H9 (cell line): ENCODE measurements at regions not wholly inside any gene's neighbourhood (a gene's known extent, or its start where the extent isn't known, plus 50 kb on each side); places are given as distances from the start of the nearest gene placed in this dataset.

ENCODE experiments used
- DNase-seq: peaks from one replicate; pipeline ENCODE4 v3.0.0-alpha.2; 2017
- H2AFZ ChIP-seq: one replicate; pipeline ENCODE4 v1.6.1; 2013; ENCODE audit warnings: mild to moderate bottlenecking, low read length, control low read depth, moderate library complexity
- H2AK5ac ChIP-seq: 2 replicates; pipeline ENCODE4 v1.6.1; 2013; ENCODE audit warnings: low read length, control low read depth, mixed read lengths; ENCODE audit not compliant: insufficient read length
- H2BK120ac ChIP-seq: one replicate; pipeline ENCODE4 v1.6.1; 2013; ENCODE audit warnings: low read depth, mild to moderate bottlenecking, low read length, control low read depth, inconsistent platforms; ENCODE audit not compliant: poor library complexity, severe bottlenecking
- H2BK12ac ChIP-seq: 2 replicates; pipeline ENCODE4 v1.6.1; 2013; ENCODE audit warnings: low read length, control low read depth, mixed read lengths, low read depth; ENCODE audit not compliant: insufficient read length
- H2BK15ac ChIP-seq: 2 replicates; pipeline ENCODE4 v1.6.1; 2013; ENCODE audit warnings: low read depth, low read length, control low read depth
- H2BK20ac ChIP-seq: one replicate; pipeline ENCODE4 v1.6.1; 2013; ENCODE audit warnings: low read depth, mild to moderate bottlenecking, low read length, control low read depth, inconsistent platforms; ENCODE audit not compliant: poor library complexity, severe bottlenecking
- H2BK5ac ChIP-seq: 2 replicates; pipeline ENCODE4 v1.6.1; 2013; ENCODE audit warnings: low read length, control low read depth, mixed read lengths; ENCODE audit not compliant: insufficient read length
- H3K14ac ChIP-seq: 2 replicates; pipeline ENCODE4 v1.6.1; 2013; ENCODE audit warnings: low read length, control low read depth; ENCODE audit not compliant: insufficient read depth
- H3K18ac ChIP-seq: 2 replicates; pipeline ENCODE4 v1.6.1; 2013; ENCODE audit warnings: low read depth, mild to moderate bottlenecking, mixed read lengths, low read length, control low read depth; ENCODE audit not compliant: insufficient read length
- H3K23ac ChIP-seq: 2 replicates; pipeline ENCODE4 v1.6.1; 2013; ENCODE audit warnings: low read length, control low read depth, mixed read lengths, low read depth; ENCODE audit not compliant: insufficient read length
- H3K23me2 ChIP-seq: 2 replicates; pipeline ENCODE4 v1.6.1; 2013; ENCODE audit warnings: low read depth, mild to moderate bottlenecking, mixed read lengths, low read length, control low read depth; ENCODE audit not compliant: insufficient read length, poor library complexity, severe bottlenecking
- H3K27ac ChIP-seq: 2 replicates; pipeline ENCODE4 v1.5.1; 2013; ENCODE audit warnings: low read length, control low read depth, mixed read lengths, low read depth; ENCODE audit not compliant: insufficient read length
- H3K27me3 ChIP-seq: 2 replicates; pipeline ENCODE4 v1.6.1; 2013; ENCODE audit warnings: low read length, control low read depth, inconsistent platforms; ENCODE audit not compliant: insufficient read depth
- H3K4ac ChIP-seq: 2 replicates; pipeline ENCODE4 v1.6.1; 2013; ENCODE audit warnings: low read depth, mild to moderate bottlenecking, control low read depth, inconsistent platforms, low read length, moderate library complexity
- H3K4me1 ChIP-seq: 2 replicates; pipeline ENCODE4 v1.6.1; 2013; ENCODE audit warnings: low read length, control low read depth, inconsistent platforms; ENCODE audit not compliant: insufficient read depth
- H3K4me2 ChIP-seq: 2 replicates; pipeline ENCODE4 v1.6.1; 2013; ENCODE audit warnings: low read length, control low read depth, mixed read lengths; ENCODE audit not compliant: insufficient read length, insufficient read depth
- H3K56ac ChIP-seq: 2 replicates; pipeline ENCODE4 v1.6.1; 2013; ENCODE audit warnings: low read depth, mild to moderate bottlenecking, mixed read lengths, low read length, control low read depth; ENCODE audit not compliant: insufficient read length
- H3K79me1 ChIP-seq: 2 replicates; pipeline ENCODE4 v1.6.1; 2013; ENCODE audit warnings: low read depth, mild to moderate bottlenecking, moderate library complexity, low read length, control low read depth, inconsistent platforms; ENCODE audit not compliant: insufficient read depth, poor library complexity, severe bottlenecking
- H3K79me2 ChIP-seq: 2 replicates; pipeline ENCODE4 v1.6.1; 2013; ENCODE audit warnings: low read length, control low read depth, inconsistent platforms; ENCODE audit not compliant: insufficient read depth
- H3K9ac ChIP-seq: 2 replicates; pipeline ENCODE4 v1.6.1; 2013; ENCODE audit warnings: low read length, control low read depth, mixed read lengths; ENCODE audit not compliant: insufficient read length; ENCODE audit errors: extremely low read depth
- H3K9me3 ChIP-seq: one replicate; pipeline ENCODE4 v1.6.1; 2013; ENCODE audit warnings: low read depth, low read length, inconsistent platforms; ENCODE audit not compliant: control insufficient read depth
- H3T11ph ChIP-seq: one replicate; pipeline ENCODE4 v1.6.1; 2013; ENCODE audit warnings: mild to moderate bottlenecking, low read length, control low read depth, inconsistent platforms
- H4K20me1 ChIP-seq: one replicate; pipeline ENCODE4 v1.6.1; 2013; ENCODE audit not compliant: control insufficient read depth, insufficient read length, insufficient read depth
- H4K5ac ChIP-seq: 2 replicates; pipeline ENCODE4 v1.6.1; 2013; ENCODE audit warnings: low read depth, mild to moderate bottlenecking, mixed read lengths, low read length, control low read depth; ENCODE audit not compliant: insufficient read length
- H4K8ac ChIP-seq: replicated peaks from 2 replicates; pipeline ENCODE4 v1.6.1; 2013; ENCODE audit warnings: low read length, control low read depth, mixed read lengths, low read depth; ENCODE audit not compliant: insufficient read length
- H4K91ac ChIP-seq: 2 replicates; pipeline ENCODE4 v1.6.1; 2013; ENCODE audit warnings: low read depth, mild to moderate bottlenecking, moderate library complexity, mixed read lengths, low read length, control low read depth; ENCODE audit not compliant: insufficient read length
- H3K27ac Mint-ChIP-seq, 3 experiments: 2 replicates in 2 of 3; 3 replicates in 1 of 3; pipeline ENCODE4 v1.8.0; 2020 to 2021; ENCODE audit warnings: mixed read lengths in 3 of 3, mild to moderate bottlenecking in 1 of 3, moderate library complexity in 1 of 3
- H3K27me3 Mint-ChIP-seq: 2 replicates; pipeline ENCODE4 v1.8.0; 2021; ENCODE audit warnings: low read depth, mild to moderate bottlenecking, moderate library complexity, mixed read lengths
- H3K36me3 Mint-ChIP-seq, 3 experiments: 2 replicates in 2 of 3; 3 replicates in 1 of 3; pipeline ENCODE4 v1.8.0; 2020 to 2021; ENCODE audit warnings: low read depth in 3 of 3, mixed read lengths in 3 of 3; ENCODE audit not compliant: insufficient read depth in 1 of 3
- H3K4me1 Mint-ChIP-seq, 2 experiments: 2 replicates each; pipeline ENCODE4 v1.8.0; 2020; ENCODE audit warnings: mixed read lengths in 2 of 2
- H3K4me3 Mint-ChIP-seq, 2 experiments: 2 replicates in 1 of 2; 3 replicates in 1 of 2; pipeline ENCODE4 v1.8.0; 2020 to 2021; ENCODE audit warnings: mild to moderate bottlenecking in 2 of 2, mixed read lengths in 2 of 2, moderate library complexity in 1 of 2
- H3K9me3 Mint-ChIP-seq, 2 experiments: 2 replicates in 1 of 2; 3 replicates in 1 of 2; pipeline ENCODE4 v1.8.0; 2020; ENCODE audit warnings: mild to moderate bottlenecking in 2 of 2, mixed read lengths in 2 of 2, moderate library complexity in 1 of 2
- CTCF ChIP-seq: fragments of 200-600 bp; sonication (generic); conservative IDR thresholded peaks from 3 replicates; pipeline ENCODE4 v1.8.0; 2021; ENCODE audit warnings: antibody characterized with exemption, mild to moderate bottlenecking
- WGBS: extraction: QIAGEN DNeasy Blood & Tissue Kit; methylation state at CpG from one replicate; pipeline ENCODE4 v1.1.7; 2013; ENCODE audit warnings: missing lambda C conversion rate, low lambda C conversion rate, mixed read lengths; ENCODE audit not compliant: insufficient read length; ENCODE audit errors: extremely low coverage; 5-methylcytosine and 5-hydroxymethylcytosine counted together

GRCh38 chr5:158565017-158565789, 534.5 kb downstream of the EBF1 start:
- no peak for DNase-seq
- Histone ChIP-seq H2BK15ac (no peak overlapping the region), H2BK120ac (no peak overlapping the region), H4K8ac (no peak overlapping the region), H3K9ac (no peak overlapping the region), H2AK5ac (no peak overlapping the region), H2BK20ac (no peak overlapping the region), H3K23ac (no peak overlapping the region), H3K4me2 (no peak overlapping the region), H2BK12ac (no peak overlapping the region), H4K20me1 (no peaks in the 10 kb centered on the region), H3K18ac (no peak overlapping the region), H3K27me3 (no peaks in the 10 kb centered on the region), H2BK5ac (no peak overlapping the region), H3K9me3 (no peaks in the 10 kb centered on the region), H3K23me2 (no peaks in the 10 kb centered on the region), H3K79me1 (no peaks in the 10 kb centered on the region), H3K14ac (no peak overlapping the region), H3K79me2 (no peaks in the 10 kb centered on the region), H4K91ac (no peak overlapping the region), H3K4ac (no peak overlapping the region), H3K27ac (no peak overlapping the region), H4K5ac (no peak overlapping the region), H3K56ac (no peak overlapping the region), H3T11ph (no peak overlapping the region), H3K4me1 (peaks cover 5% of the 10 kb centered on the region; the same call in 1 of the 2 replicates), H2AFZ (no peak overlapping the region)
- Mint-ChIP-seq H3K27ac (no peak overlapping the region), H3K4me1 (peaks cover 19 to 30% of the 10 kb centered on the region in 2 experiments), H3K36me3 (no peaks in the 10 kb centered on the region), H3K9me3 (no peaks in the 10 kb centered on the region), H3K27me3 (peaks cover 3% of the 10 kb centered on the region), H3K4me3 (no peak overlapping the region)
- no peak for TF ChIP-seq CTCF
- no CpG with 5 or more reads among the region's 3 CpGs for WGBS
